BE2C (cell line): ENCODE measurements at regions not wholly inside any gene's neighbourhood (a gene's known extent, or its start where the extent isn't known, plus 50 kb on each side); places are given as distances from the start of the nearest gene placed in this dataset.

ENCODE experiments used
- DNase-seq: peaks from one replicate; pipeline ENCODE4 v3.0.0-alpha.2; 2020
- H3K27me3 ChIP-seq: fragments of 250-450 bp; sonication (Bioruptor Pico); 2 replicates; pipeline ENCODE4 v1.5.1; 2020; ENCODE audit warnings: mild to moderate bottlenecking
- H3K36me3 ChIP-seq: fragments of 250-450 bp; sonication (Bioruptor Pico); 2 replicates; pipeline ENCODE4 v1.5.1; 2020; ENCODE audit warnings: mild to moderate bottlenecking
- H3K4me1 ChIP-seq: fragments of 250-450 bp; sonication (Bioruptor Pico); 2 replicates; pipeline ENCODE4 v1.5.1; 2020
- H3K4me3 ChIP-seq: 2 replicates; pipeline ENCODE4 v1.5.1; 2011; ENCODE audit warnings: low read depth, low read length
- H3K9me3 ChIP-seq: fragments of 250-450 bp; sonication (Bioruptor Pico); 2 replicates; pipeline ENCODE4 v1.5.1; 2020
- TF ChIP-seq, protein P1 (sequence below): IDR thresholded peaks from 2 replicates; pipeline ENCODE4 v1.5.1; 2012; ENCODE audit warnings: mild to moderate bottlenecking, low read depth, low read length

DNA sequence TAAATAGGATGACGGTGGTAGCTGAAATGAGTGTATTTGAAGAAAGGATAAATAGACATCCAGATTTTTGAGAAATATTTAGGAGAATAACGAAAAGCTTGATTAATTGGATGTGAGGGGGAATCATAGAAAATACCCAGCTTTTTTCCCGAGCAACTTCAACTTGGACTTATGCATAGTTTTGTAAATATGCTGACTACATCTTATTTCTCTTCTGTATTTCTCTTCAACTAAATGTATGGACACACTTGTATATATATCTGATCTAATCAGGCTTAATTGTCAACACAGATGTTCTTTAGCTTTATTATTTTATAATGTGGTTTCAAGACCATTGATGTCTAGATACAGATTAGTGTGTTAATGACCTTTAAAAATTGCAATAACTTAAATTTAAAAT, 685.0 kb downstream of the SLITRK1 start:
- H3K4me3 ChIP-seq, result no peak overlapping the region
- no peaks in the 10 kb centered on the region for H3K36me3 ChIP-seq
- TF ChIP-seq, protein P1, sequence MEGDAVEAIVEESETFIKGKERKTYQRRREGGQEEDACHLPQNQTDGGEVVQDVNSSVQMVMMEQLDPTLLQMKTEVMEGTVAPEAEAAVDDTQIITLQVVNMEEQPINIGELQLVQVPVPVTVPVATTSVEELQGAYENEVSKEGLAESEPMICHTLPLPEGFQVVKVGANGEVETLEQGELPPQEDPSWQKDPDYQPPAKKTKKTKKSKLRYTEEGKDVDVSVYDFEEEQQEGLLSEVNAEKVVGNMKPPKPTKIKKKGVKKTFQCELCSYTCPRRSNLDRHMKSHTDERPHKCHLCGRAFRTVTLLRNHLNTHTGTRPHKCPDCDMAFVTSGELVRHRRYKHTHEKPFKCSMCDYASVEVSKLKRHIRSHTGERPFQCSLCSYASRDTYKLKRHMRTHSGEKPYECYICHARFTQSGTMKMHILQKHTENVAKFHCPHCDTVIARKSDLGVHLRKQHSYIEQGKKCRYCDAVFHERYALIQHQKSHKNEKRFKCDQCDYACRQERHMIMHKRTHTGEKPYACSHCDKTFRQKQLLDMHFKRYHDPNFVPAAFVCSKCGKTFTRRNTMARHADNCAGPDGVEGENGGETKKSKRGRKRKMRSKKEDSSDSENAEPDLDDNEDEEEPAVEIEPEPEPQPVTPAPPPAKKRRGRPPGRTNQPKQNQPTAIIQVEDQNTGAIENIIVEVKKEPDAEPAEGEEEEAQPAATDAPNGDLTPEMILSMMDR, result no peak
- H3K9me3 ChIP-seq, result no peaks in the 10 kb centered on the region
- DNase-seq, result no peak
- H3K27me3 ChIP-seq, result no peaks in the 10 kb centered on the region
- H3K4me1 ChIP-seq, result no peaks in the 10 kb centered on the region

DNA sequence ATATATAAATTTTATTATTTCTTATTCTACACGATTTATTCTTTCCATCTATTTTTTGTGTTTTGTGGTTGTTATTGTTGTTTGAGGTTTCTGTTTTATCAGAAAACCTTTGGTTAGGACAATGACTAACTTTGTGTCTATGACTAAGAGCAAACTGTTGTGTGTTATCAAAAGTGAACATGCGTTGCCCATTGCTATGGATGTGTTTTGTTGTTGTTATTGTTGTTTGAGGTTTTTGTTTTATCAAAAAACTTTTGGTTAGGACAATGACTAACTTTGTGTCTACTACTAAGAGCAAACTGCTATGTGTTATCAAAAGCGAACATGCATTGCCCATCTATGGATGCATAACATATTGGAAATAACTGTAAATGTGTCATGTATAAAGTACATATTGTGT, 692.3 kb downstream of the SLITRK1 start:
- Histone ChIP-seq H3K36me3 (no peaks in the 10 kb centered on the region), H3K9me3 (no peaks in the 10 kb centered on the region), H3K4me1 (no peaks in the 10 kb centered on the region), H3K27me3 (no peaks in the 10 kb centered on the region), H3K4me3 (no peak overlapping the region)
- TF ChIP-seq, protein P1, result no peak
- no peak for DNase-seq

GRCh38 chr13:83184819-83185218, 697.5 kb downstream of the SLITRK1 start:
- DNase-seq, result no peak
- Histone ChIP-seq H3K4me1 (no peaks in the 10 kb centered on the region), H3K4me3 (no peak overlapping the region), H3K27me3 (no peaks in the 10 kb centered on the region), H3K9me3 (no peaks in the 10 kb centered on the region), H3K36me3 (no peaks in the 10 kb centered on the region)
- TF ChIP-seq, protein P1, result no peak

DNA sequence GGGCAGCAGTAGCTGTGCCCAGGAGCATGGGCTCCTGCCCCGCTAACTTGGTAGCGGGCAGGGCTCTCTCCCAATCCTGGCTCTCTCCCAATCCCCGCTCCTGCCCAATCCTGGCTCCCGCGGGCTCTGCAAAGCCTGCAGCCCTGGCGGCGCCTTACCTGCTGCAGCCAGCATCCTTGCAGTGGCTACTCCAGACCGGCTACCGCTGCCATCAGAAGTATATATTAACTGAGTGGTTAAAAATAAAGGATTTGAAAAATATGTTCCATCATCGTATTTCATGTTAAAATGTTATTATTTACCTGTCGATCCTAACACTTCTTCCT, 698.2 kb downstream of the SLITRK1 start:
- TF ChIP-seq, protein P1, result no peak
- H3K27me3 ChIP-seq, result no peaks in the 10 kb centered on the region
- H3K4me1 ChIP-seq, result no peaks in the 10 kb centered on the region
- no peaks in the 10 kb centered on the region for H3K9me3 ChIP-seq
- H3K36me3 ChIP-seq, result no peaks in the 10 kb centered on the region
- no peak for DNase-seq
- H3K4me3 ChIP-seq, result no peak overlapping the region

GRCh38 chr13:83183439-83184149, 698.7 kb downstream of the SLITRK1 start:
- no peak for DNase-seq
- TF ChIP-seq, protein P1, result no peak
- Histone ChIP-seq H3K4me1 (no peaks in the 10 kb centered on the region), H3K4me3 (no peak overlapping the region), H3K36me3 (no peaks in the 10 kb centered on the region), H3K27me3 (no peaks in the 10 kb centered on the region), H3K9me3 (no peaks in the 10 kb centered on the region)

DNA sequence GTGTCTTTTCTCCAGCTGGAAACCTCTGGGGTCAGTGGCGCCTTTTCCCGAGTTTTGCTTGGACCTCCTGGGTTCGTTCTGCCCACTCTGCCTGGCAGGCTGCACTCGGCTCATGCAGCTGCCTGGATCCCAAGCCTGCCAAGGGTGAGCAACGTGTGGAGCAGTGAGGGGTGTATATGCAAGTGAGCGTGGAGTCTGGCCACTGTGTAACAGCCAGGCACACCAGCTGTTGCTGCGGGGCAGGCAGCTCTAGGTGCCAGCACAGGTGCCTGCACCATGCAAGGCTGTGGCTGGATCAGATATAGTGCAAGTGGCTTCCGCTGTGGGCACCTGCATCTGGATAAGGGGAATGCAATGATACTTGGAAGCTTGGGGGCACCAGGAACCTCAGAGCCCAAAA, 699.4 kb downstream of the SLITRK1 start:
- H3K36me3 ChIP-seq, result no peaks in the 10 kb centered on the region
- DNase-seq, result no peak
- no peaks in the 10 kb centered on the region for H3K9me3 ChIP-seq
- TF ChIP-seq, protein P1, result no peak
- no peaks in the 10 kb centered on the region for H3K4me1 ChIP-seq
- no peak overlapping the region for H3K4me3 ChIP-seq
- no peaks in the 10 kb centered on the region for H3K27me3 ChIP-seq
